ENCODE measurements at regions not wholly inside any gene's neighbourhood (a gene's known extent, or its start where the extent isn't known, plus 50 kb on each side); places are given as distances from the start of the nearest gene placed in this dataset.

DNA sequence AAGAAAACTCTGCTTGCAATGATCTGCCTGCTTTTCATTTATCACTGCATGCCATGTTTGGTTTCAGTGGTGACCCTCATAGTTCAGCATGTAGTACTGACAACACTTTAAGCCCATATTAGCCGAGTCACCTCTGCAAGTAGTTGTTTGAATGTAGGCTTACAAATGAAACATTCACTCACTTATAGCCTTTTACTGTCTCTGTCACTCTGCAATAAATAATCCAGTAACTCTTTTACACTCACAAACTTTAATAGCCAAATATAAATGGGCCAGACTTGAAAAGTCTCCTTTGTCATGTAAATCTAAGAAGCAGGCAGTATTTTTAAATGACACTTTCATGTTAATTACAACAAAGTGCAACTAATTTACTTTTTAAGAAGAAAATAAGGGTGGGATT is 1460.0 kb upstream of the ADGRB3 start:
- DNase-seq (ENCODE audit: low read depth, low spot score) (no peak), FAIRE-seq (no peak)
- TF ChIP-seq MYC (IDR thresholded peaks at IDR 0.05; ENCODE audit: low read depth, low read length) (no peak), EZH2 (IDR thresholded peaks at IDR 0.05; ENCODE audit: borderline replicate concordance, low read depth, low read length, severe bottlenecking) (no peak), POLR2AphosphoS5 (IDR thresholded peaks at IDR 0.05; ENCODE audit: insufficient read depth, low read depth, low read length) (no peak), GATA2 (IDR thresholded peaks at IDR 0.05; ENCODE audit: insufficient read depth, insufficient read length, low read depth, low read length) (no peak), JUN (IDR thresholded peaks at IDR 0.05; ENCODE audit: borderline replicate concordance, insufficient read depth, insufficient read length, low read depth) (no peak)
- TF ChIP-seq, protein P1, sequence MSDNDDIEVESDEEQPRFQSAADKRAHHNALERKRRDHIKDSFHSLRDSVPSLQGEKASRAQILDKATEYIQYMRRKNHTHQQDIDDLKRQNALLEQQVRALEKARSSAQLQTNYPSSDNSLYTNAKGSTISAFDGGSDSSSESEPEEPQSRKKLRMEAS (IDR thresholded peaks at IDR 0.05; ENCODE audit: insufficient read depth, insufficient read length) = no peak
- CTCF ChIA-PET = no interaction called here
- Histone ChIP-seq H3K4me2 (ENCODE audit: insufficient read depth, low read length) (no peak overlapping the region), H3K27me3 (ENCODE audit: control insufficient read depth in 2 of 2, insufficient read depth in 2 of 2, low read length in 2 of 2) (no peaks in the 10 kb centered on the region), H3K9ac (replicated peaks; ENCODE audit: extremely low read depth, insufficient read depth, low read length) (no peak overlapping the region), H3K27ac (ENCODE audit: insufficient read depth, low read depth, low read length) (no peak overlapping the region), H3K36me3 (ENCODE audit: control insufficient read depth in 2 of 2, extremely low read depth in 1 of 2, insufficient read depth in 2 of 2, low read length in 2 of 2) (no peaks in the 10 kb centered on the region), H3K4me3 (replicated peaks in 1 of 3; ENCODE audit: insufficient read depth in 1 of 3, low read depth in 1 of 3, low read length in 3 of 3) (no peak overlapping the region), H3K9me3 (replicated peaks; ENCODE audit: control insufficient read depth, insufficient read depth, low read length) (no peaks in the 10 kb centered on the region), H3K79me2 (ENCODE audit: control insufficient read depth, insufficient read depth, low read length) (no peaks in the 10 kb centered on the region), H4K20me1 (replicated peaks; ENCODE audit: control insufficient read depth, extremely low read depth, insufficient read depth, low read length) (no peaks in the 10 kb centered on the region), H3K9me1 (replicated peaks; ENCODE audit: control insufficient read depth, extremely low read depth, insufficient read depth, low read length) (no peaks in the 10 kb centered on the region), H3K4me1 (ENCODE audit: control insufficient read depth, extremely low read depth, insufficient read depth, low read length) (no peaks in the 10 kb centered on the region), H2AFZ (ENCODE audit: low read depth, low read length) (no peak overlapping the region)
- BruUV-seq (replicated peaks) = no TSS peak
- POLR2A ChIA-PET = no interaction called here
- dilution Hi-C loops (cut with MboI; ENCODE audit: extremely low pct_ligation_motif_present, low sequenced_read_pairs) = no loop called here
- intact Hi-C loops (cut with micrococcal nuclease) = no loop called here

DNA sequence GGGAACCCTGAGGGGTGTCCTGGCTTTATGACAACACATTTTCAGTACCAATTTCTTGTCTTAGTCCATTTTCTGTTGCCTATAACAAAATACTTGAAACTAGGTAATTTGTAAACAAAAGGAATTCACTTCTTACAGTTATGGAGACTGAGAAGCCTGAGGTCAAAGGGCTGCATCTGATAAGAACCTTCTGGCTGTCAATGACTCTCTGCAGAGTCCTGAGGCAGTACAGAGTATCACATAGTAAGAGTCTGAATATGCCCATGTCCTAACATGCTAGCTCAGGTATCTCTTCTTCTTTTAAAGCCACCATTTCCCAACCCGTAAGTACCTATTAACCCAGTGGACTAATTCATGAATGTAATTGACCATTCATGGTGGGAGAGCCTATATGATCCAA is 1458.6 kb upstream of the EYS start:
- no peak overlapping the region for H3K4me3 ChIP-seq (replicated peaks in 1 of 3; ENCODE audit: insufficient read depth in 1 of 3, low read depth in 1 of 3, low read length in 3 of 3)
- H3K9ac ChIP-seq (replicated peaks; ENCODE audit: extremely low read depth, insufficient read depth, low read length) = no peak overlapping the region
- intact Hi-C loops (cut with micrococcal nuclease) (no loop called here), dilution Hi-C loops (cut with MboI; ENCODE audit: extremely low pct_ligation_motif_present, low sequenced_read_pairs) (no loop called here)
- DNase-seq (ENCODE audit: low read depth, low spot score) (no peak), FAIRE-seq (no peak)
- POLR2A ChIA-PET = no interaction called here
- peaks cover 7% of the 10 kb centered on the region for H3K9me3 ChIP-seq (replicated peaks; ENCODE audit: control insufficient read depth, insufficient read depth, low read length)
- H3K27me3 ChIP-seq (ENCODE audit: control insufficient read depth in 2 of 2, insufficient read depth in 2 of 2, low read length in 2 of 2) = no peaks in the 10 kb centered on the region
- H4K20me1 ChIP-seq (replicated peaks; ENCODE audit: control insufficient read depth, extremely low read depth, insufficient read depth, low read length) = no peaks in the 10 kb centered on the region
- H3K79me2 ChIP-seq (ENCODE audit: control insufficient read depth, insufficient read depth, low read length) = no peaks in the 10 kb centered on the region
- no peak overlapping the region for H2AFZ ChIP-seq (ENCODE audit: low read depth, low read length)
- H3K9me1 ChIP-seq (replicated peaks; ENCODE audit: control insufficient read depth, extremely low read depth, insufficient read depth, low read length) = no peaks in the 10 kb centered on the region
- BruUV-seq (replicated peaks) = no TSS peak
- CTCF ChIA-PET = no interaction called here
- no peaks in the 10 kb centered on the region for H3K4me1 ChIP-seq (ENCODE audit: control insufficient read depth, extremely low read depth, insufficient read depth, low read length)
- H3K27ac ChIP-seq (ENCODE audit: insufficient read depth, low read depth, low read length) = no peak overlapping the region
- no peak overlapping the region for H3K4me2 ChIP-seq (ENCODE audit: insufficient read depth, low read length)
- TF ChIP-seq JUN (IDR thresholded peaks at IDR 0.05; ENCODE audit: borderline replicate concordance, insufficient read depth, insufficient read length, low read depth) (no peak), FOS (IDR thresholded peaks at IDR 0.05; ENCODE audit: borderline replicate concordance, insufficient read depth, low read length) (no peak)
- TF ChIP-seq, protein P2, sequence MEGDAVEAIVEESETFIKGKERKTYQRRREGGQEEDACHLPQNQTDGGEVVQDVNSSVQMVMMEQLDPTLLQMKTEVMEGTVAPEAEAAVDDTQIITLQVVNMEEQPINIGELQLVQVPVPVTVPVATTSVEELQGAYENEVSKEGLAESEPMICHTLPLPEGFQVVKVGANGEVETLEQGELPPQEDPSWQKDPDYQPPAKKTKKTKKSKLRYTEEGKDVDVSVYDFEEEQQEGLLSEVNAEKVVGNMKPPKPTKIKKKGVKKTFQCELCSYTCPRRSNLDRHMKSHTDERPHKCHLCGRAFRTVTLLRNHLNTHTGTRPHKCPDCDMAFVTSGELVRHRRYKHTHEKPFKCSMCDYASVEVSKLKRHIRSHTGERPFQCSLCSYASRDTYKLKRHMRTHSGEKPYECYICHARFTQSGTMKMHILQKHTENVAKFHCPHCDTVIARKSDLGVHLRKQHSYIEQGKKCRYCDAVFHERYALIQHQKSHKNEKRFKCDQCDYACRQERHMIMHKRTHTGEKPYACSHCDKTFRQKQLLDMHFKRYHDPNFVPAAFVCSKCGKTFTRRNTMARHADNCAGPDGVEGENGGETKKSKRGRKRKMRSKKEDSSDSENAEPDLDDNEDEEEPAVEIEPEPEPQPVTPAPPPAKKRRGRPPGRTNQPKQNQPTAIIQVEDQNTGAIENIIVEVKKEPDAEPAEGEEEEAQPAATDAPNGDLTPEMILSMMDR (IDR thresholded peaks at IDR 0.05; ENCODE audit: extremely low read depth in 1 of 2, insufficient read depth in 1 of 2, low read depth in 1 of 2, low read length in 2 of 2) = no peak
- no peaks in the 10 kb centered on the region for H3K36me3 ChIP-seq (ENCODE audit: control insufficient read depth in 2 of 2, extremely low read depth in 1 of 2, insufficient read depth in 2 of 2, low read length in 2 of 2)

Data from endothelial cell of umbilical vein (primary cell).